ENCODE measurements at regions not wholly inside any gene's neighbourhood (a gene's known extent, or its start where the extent isn't known, plus 50 kb on each side); places are given as distances from the start of the nearest gene placed in this dataset.

GRCh38 chr9:32867026-32867425 is 83.7 kb downstream of the TMEM215 start:
- Histone ChIP-seq H3K9me3 (no peaks in the 10 kb centered on the region), H3K4me1 (no peaks in the 10 kb centered on the region), H3K27me3 (no peaks in the 10 kb centered on the region), H3K36me3 (replicated peaks in 1 of 2; ENCODE audit: insufficient read depth in 1 of 2, low read depth in 2 of 2) (no peaks in the 10 kb centered on the region), H3K4me3 (no peak overlapping the region), H3K27ac (no peak overlapping the region)
- ATAC-seq (no peak), DNase-seq (no peak)
- intact Hi-C loops (cut with DNase I): no loop called here
- TF ChIP-seq, protein P1, sequence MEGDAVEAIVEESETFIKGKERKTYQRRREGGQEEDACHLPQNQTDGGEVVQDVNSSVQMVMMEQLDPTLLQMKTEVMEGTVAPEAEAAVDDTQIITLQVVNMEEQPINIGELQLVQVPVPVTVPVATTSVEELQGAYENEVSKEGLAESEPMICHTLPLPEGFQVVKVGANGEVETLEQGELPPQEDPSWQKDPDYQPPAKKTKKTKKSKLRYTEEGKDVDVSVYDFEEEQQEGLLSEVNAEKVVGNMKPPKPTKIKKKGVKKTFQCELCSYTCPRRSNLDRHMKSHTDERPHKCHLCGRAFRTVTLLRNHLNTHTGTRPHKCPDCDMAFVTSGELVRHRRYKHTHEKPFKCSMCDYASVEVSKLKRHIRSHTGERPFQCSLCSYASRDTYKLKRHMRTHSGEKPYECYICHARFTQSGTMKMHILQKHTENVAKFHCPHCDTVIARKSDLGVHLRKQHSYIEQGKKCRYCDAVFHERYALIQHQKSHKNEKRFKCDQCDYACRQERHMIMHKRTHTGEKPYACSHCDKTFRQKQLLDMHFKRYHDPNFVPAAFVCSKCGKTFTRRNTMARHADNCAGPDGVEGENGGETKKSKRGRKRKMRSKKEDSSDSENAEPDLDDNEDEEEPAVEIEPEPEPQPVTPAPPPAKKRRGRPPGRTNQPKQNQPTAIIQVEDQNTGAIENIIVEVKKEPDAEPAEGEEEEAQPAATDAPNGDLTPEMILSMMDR (IDR thresholded peaks at IDR 0.05): no peak
- TF ChIP-seq POLR2A (IDR thresholded peaks at IDR 0.05): no peak
- 55 to 67% methylated on average over 2 of the region's 2 CpGs for WGBS, 2 donors

DNA sequence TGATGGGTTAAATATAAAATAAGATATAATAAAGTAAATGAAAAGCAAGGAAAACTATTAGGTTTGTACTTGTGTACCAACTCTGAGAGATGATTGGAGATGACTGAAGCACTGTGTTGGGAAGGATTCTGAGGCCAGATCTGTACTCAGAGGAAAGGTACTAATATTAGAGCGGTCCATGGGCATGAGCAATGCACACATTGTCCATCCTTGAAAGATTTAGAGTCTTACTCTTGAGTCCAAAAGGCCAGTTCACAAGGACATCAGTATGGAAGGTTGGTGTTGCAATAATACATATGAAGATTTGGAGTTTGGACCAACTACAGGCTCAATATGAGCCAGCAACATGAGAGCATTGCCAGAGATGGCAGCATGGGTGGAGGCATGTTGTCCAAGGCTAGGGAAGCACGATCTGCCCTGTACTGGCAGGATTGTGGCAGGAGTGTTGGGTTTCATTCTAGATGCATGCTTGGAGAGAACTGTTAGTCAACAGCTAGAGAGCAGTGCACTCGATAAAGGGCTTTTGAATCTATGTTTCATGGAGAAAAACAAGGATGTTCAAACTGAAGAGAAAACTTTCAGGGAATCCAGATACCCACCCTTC is 84.4 kb downstream of the TMEM215 start:
- 62 to 76% methylated on average over 3 of the region's 3 CpGs for WGBS, 2 donors
- ATAC-seq (no peak), DNase-seq (no peak)
- no peaks in the 10 kb centered on the region for H3K27me3 ChIP-seq
- TF ChIP-seq, protein P1 (IDR thresholded peaks at IDR 0.05): no peak
- no peak for TF ChIP-seq POLR2A (IDR thresholded peaks at IDR 0.05)
- intact Hi-C loops (cut with DNase I): no loop called here
- H3K27ac ChIP-seq: no peak overlapping the region
- H3K4me1 ChIP-seq: no peaks in the 10 kb centered on the region
- H3K4me3 ChIP-seq: no peak overlapping the region
- no peaks in the 10 kb centered on the region for H3K36me3 ChIP-seq (replicated peaks in 1 of 2; ENCODE audit: insufficient read depth in 1 of 2, low read depth in 2 of 2)
- no peaks in the 10 kb centered on the region for H3K9me3 ChIP-seq

DNA sequence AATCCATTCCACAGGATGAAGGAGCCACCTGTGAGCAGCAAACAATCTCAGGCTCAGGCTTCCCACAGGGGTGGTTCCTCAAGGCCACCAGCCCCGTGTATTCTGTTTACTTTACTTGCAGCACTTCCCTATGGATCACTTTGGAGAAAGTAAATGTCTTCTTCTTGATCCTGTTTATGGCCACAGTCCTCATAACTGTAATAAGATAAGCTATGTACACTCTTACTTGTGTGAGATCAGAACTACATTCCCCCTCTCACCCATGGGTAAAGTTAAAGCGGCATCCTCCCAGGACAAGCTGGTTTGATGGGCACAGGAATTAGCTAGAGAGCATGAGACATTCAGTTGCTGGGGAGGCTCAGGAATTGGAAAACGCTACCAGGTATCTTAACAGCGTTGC is 86.1 kb downstream of the TMEM215 start:
- H3K27me3 ChIP-seq: no peaks in the 10 kb centered on the region
- ATAC-seq (no peak), DNase-seq (no peak)
- no peaks in the 10 kb centered on the region for H3K9me3 ChIP-seq
- no peak overlapping the region for H3K4me3 ChIP-seq
- intact Hi-C loops (cut with DNase I): no loop called here
- H3K36me3 ChIP-seq (replicated peaks in 1 of 2; ENCODE audit: insufficient read depth in 1 of 2, low read depth in 2 of 2): no peaks in the 10 kb centered on the region
- no peaks in the 10 kb centered on the region for H3K4me1 ChIP-seq
- 52 to 70% methylated on average over 4 of the region's 4 CpGs for WGBS, 2 donors
- TF ChIP-seq, protein P1 (IDR thresholded peaks at IDR 0.05): no peak
- H3K27ac ChIP-seq: no peak overlapping the region

DNA sequence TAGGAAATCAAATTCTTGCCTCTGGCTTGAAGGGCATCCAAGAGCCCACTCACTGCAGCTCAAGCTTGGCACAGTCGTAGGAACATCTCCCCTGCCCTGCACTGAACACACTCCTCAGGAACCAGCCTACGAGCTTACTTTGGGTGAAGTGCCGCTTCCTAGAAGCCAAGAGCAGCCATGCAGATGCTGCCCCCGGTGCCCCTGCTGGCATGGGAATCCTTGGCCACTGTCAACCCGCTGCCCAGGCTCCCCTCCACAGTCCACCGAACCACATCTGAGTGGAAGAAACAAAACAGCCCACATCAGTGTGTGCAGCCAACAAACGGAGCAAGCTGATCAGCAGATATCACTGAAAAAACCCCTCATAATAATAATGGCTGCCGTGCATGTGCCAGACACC is 89.8 kb downstream of the TMEM215 start:
- no peak overlapping the region for H3K27ac ChIP-seq
- DNase-seq (no peak), ATAC-seq (no peak)
- H3K27me3 ChIP-seq: no peaks in the 10 kb centered on the region
- no peaks in the 10 kb centered on the region for H3K9me3 ChIP-seq
- intact Hi-C loops (cut with DNase I): no loop called here
- WGBS, 2 donors: 64 to 84% methylated on average over 8 of the region's 8 CpGs
- TF ChIP-seq POLR2A (IDR thresholded peaks at IDR 0.05): no peak
- TF ChIP-seq, protein P1 (IDR thresholded peaks at IDR 0.05): no peak
- H3K4me3 ChIP-seq: no peak overlapping the region
- no peaks in the 10 kb centered on the region for H3K4me1 ChIP-seq
- H3K36me3 ChIP-seq (replicated peaks in 1 of 2; ENCODE audit: insufficient read depth in 1 of 2, low read depth in 2 of 2): no peaks in the 10 kb centered on the region

- DNase-seq (no peak), ATAC-seq (no peak)
- 29 to 39% methylated on average over 3 of the region's 3 CpGs for WGBS, 2 donors
- H3K4me3 ChIP-seq: no peak overlapping the region
- H3K4me1 ChIP-seq: no peaks in the 10 kb centered on the region
- TF ChIP-seq POLR2A (IDR thresholded peaks at IDR 0.05): no peak
- TF ChIP-seq, protein P1 (IDR thresholded peaks at IDR 0.05): no peak
- intact Hi-C loops (cut with DNase I): no loop called here
- H3K9me3 ChIP-seq: no peaks in the 10 kb centered on the region
- H3K36me3 ChIP-seq (replicated peaks in 1 of 2; ENCODE audit: insufficient read depth in 1 of 2, low read depth in 2 of 2): no peaks in the 10 kb centered on the region
- no peaks in the 10 kb centered on the region for H3K27me3 ChIP-seq
- H3K27ac ChIP-seq: no peak overlapping the region
These were observed 90.2 kb downstream of the TMEM215 start for GRCh38 chr9:32873553-32873952.

Data from body of pancreas (tissue), 4 donors.